Upper lobe of right lung (tissue), 1 donor: ENCODE measurements at regions not wholly inside any gene's neighbourhood (a gene's known extent, or its start where the extent isn't known, plus 50 kb on each side); places are given as distances from the start of the nearest gene placed in this dataset.

Source experiments
- ATAC-seq: fragments of 200-7000 bp; cut with Tn5 transposase; one replicate; pipeline ENCODE4 v1.9.1; 2020; ENCODE audit warnings: mild to moderate bottlenecking, moderate library complexity
- DNase-seq: peaks from one replicate; pipeline ENCODE4 v3.0.0-alpha.2; 2020
- H3K27ac ChIP-seq: fragments of 200-600 bp; one replicate; pipeline ENCODE4 v1.8.0; 2022
- H3K27me3 ChIP-seq: fragments of 200-600 bp; one replicate; pipeline ENCODE4 v1.8.0; 2022; ENCODE audit warnings: mild to moderate bottlenecking
- H3K36me3 ChIP-seq: fragments of 200-600 bp; one replicate; pipeline ENCODE4 v1.8.0; 2022
- H3K4me1 ChIP-seq: fragments of 200-600 bp; one replicate; pipeline ENCODE4 v1.8.0; 2022
- H3K4me3 ChIP-seq: fragments of 200-600 bp; one replicate; pipeline ENCODE4 v1.8.0; 2022; ENCODE audit warnings: mild to moderate bottlenecking
- H3K9me3 ChIP-seq: fragments of 200-600 bp; one replicate; pipeline ENCODE4 v1.8.0; 2022
- CTCF ChIP-seq: fragments of 200-600 bp; IDR thresholded peaks from one replicate; pipeline ENCODE4 v1.8.0; 2022; ENCODE audit warnings: antibody characterized with exemption
- intact Hi-C: fragments of 100-400 bp; cut with DNase I; formaldehyde crosslinking; loops from one replicate; pipeline ENCODE4 v1.11.0; 2022
- donor health status: DM: no; HTN: yes; CAD: no; lungs with severe emphysema.

GRCh38 chr12:54744590-54744989, 96.4 kb upstream of the DCD start:
- DNase-seq (no peak), ATAC-seq (no peak)
- no peaks in the 10 kb centered on the region for H3K9me3 ChIP-seq
- no peaks in the 10 kb centered on the region for H3K27me3 ChIP-seq
- no peaks in the 10 kb centered on the region for H3K4me1 ChIP-seq
- TF ChIP-seq CTCF: no peak
- H3K4me3 ChIP-seq: no peak overlapping the region
- intact Hi-C loops: loop anchor here (10.0 kb wide), 2 partner anchors 210 to 310 kb away; no protein-coding TSS in a partner anchor
- H3K27ac ChIP-seq: no peak overlapping the region
- H3K36me3 ChIP-seq: no peaks in the 10 kb centered on the region

- intact Hi-C loops: loop anchor here (10.0 kb wide), 2 partner anchors 214 to 314 kb away; no protein-coding TSS in a partner anchor
- no peak overlapping the region for H3K4me3 ChIP-seq
- no peaks in the 10 kb centered on the region for H3K9me3 ChIP-seq
- no peaks in the 10 kb centered on the region for H3K27me3 ChIP-seq
- no peak overlapping the region for H3K27ac ChIP-seq
- ATAC-seq: no peak
- no peak for TF ChIP-seq CTCF
- no peak for DNase-seq
- H3K4me1 ChIP-seq: no peaks in the 10 kb centered on the region
- no peaks in the 10 kb centered on the region for H3K36me3 ChIP-seq
Measured at GRCh38 chr12:54740882-54741281, 92.7 kb upstream of the DCD start.

GRCh38 chr12:54736549-54736948, 88.4 kb upstream of the DCD start:
- Histone ChIP-seq H3K9me3 (no peaks in the 10 kb centered on the region), H3K27ac (no peak overlapping the region), H3K36me3 (no peaks in the 10 kb centered on the region), H3K4me3 (no peak overlapping the region), H3K4me1 (no peaks in the 10 kb centered on the region), H3K27me3 (no peaks in the 10 kb centered on the region)
- no peak for ATAC-seq
- no peak for DNase-seq
- intact Hi-C loops: no loop called here
- TF ChIP-seq CTCF: no peak

GRCh38 chr12:54734196-54734950, 86.2 kb upstream of the DCD start:
- intact Hi-C loops: no loop called here
- ATAC-seq: peak; percentile 45
- no peak for TF ChIP-seq CTCF
- H3K4me3 ChIP-seq: no peak overlapping the region
- no peaks in the 10 kb centered on the region for H3K9me3 ChIP-seq
- H3K27me3 ChIP-seq: no peaks in the 10 kb centered on the region
- no peak for DNase-seq
- H3K4me1 ChIP-seq: no peaks in the 10 kb centered on the region
- H3K36me3 ChIP-seq: no peaks in the 10 kb centered on the region
- no peak overlapping the region for H3K27ac ChIP-seq

GRCh38 chr12:54725233-54725843, 77.2 kb upstream of the DCD start:
- DNase-seq (no peak), ATAC-seq (peak; percentile 37)
- Histone ChIP-seq H3K9me3 (no peaks in the 10 kb centered on the region), H3K27ac (no peak overlapping the region), H3K36me3 (no peaks in the 10 kb centered on the region), H3K4me3 (no peak overlapping the region), H3K27me3 (no peaks in the 10 kb centered on the region), H3K4me1 (no peaks in the 10 kb centered on the region)
- intact Hi-C loops: no loop called here
- peak; percentile 34 for TF ChIP-seq CTCF
